Epidermal melanocyte (primary cell): ENCODE measurements at regions not wholly inside any gene's neighbourhood (a gene's known extent, or its start where the extent isn't known, plus 50 kb on each side); places are given as distances from the start of the nearest gene placed in this dataset.

Source experiments
- DNase-seq: peaks from one replicate; pipeline ENCODE4 v3.0.0; 2011; ENCODE audit warnings: low spot score; ENCODE audit not compliant: insufficient read length

- no peak for DNase-seq
Measured at GRCh38 chr16:86426063-86426642, 84.2 kb upstream of the FOXF1 start.

- no peak for DNase-seq
Measured at GRCh38 chr16:86427433-86427851, 82.9 kb upstream of the FOXF1 start.

DNA sequence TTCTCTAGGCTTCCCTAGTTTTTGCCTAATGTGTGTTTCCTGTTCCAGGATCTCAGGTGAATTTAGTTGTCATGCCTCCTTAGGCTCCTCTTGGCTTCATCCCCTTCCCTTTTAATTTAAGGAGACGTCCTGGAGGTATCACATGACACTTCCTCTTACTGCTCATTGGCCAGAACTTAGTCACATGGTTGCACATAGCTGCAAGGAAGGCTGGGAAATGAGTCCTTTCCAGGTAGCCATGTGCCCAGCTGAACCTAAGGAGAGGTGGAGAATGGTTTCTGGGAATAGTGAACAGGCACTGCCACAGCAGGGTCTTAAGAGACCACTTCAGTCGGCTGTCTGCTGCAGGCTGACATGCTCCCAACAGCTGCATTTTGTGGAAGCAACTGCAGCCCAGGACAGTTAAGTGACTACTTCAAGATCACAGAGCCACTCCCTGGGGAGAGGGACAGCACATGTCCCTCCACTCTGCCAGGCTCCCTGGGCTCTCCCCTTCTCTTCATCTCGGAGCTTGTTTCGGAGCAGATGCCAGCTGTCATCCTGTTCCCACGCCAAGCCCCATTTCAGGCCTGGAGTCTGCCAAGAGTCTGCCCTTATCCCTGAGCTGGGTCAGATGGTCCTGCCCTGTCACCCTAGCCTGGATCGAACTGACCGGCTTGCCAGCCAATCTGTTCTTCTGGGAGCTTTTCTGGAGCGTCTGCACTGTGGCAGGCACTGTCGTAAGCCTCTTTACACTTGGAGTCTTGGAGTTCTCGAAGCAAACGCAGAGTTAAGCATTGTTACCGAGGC lies 81.4 kb upstream of the FOXF1 start:
- no peak for DNase-seq

DNA sequence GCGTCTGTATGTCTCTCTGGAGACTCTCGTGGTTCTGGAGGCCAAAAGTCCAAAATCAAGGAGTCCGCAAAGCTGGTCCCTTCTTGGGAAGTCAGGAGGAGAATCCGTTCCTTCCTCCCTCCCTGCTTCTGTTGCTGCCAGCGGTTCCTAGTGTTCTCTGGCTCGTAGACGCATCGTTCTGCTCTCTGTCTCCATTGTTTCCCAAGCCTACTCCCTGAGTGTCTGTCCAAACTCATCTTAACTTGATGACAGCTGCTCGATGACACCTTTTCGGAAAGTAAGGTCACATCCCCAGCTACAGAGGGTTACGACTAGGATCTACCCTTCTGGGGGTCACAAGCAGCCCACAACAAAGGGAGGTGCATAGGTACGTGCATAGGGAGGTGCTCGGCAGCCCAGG lies 80.7 kb upstream of the FOXF1 start:
- no peak for DNase-seq

- no peak for DNase-seq
Measured at GRCh38 chr16:86430814-86431213, 79.5 kb upstream of the FOXF1 start.

- DNase-seq: no peak
Measured at GRCh38 chr16:86431540-86431939, 78.8 kb upstream of the FOXF1 start.

- no peak for DNase-seq
Measured at GRCh38 chr16:86432048-86432447, 78.3 kb upstream of the FOXF1 start.

DNA sequence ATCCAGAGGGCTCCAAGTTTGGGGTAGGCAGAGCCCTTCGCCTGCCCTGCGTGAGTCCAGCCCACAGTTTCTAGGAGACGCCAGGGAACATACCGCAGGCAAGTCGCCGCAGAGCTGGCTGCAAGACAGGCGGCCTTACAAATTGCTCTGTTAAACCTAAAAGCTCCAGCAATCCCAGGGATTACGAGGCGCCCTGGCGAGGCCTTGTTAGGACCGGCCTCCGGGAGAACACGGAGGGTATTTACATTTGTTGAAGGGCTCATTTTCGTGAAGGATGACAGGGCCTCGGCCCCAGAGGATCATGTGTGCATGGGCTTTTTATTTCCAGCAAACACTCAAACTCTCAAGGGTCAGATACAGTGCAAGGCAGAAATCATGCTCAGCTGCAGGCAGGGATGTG lies 77.6 kb upstream of the FOXF1 start:
- no peak for DNase-seq

GRCh38 chr16:86436466-86437185 lies 73.7 kb upstream of the FOXF1 start:
- no peak for DNase-seq

DNA sequence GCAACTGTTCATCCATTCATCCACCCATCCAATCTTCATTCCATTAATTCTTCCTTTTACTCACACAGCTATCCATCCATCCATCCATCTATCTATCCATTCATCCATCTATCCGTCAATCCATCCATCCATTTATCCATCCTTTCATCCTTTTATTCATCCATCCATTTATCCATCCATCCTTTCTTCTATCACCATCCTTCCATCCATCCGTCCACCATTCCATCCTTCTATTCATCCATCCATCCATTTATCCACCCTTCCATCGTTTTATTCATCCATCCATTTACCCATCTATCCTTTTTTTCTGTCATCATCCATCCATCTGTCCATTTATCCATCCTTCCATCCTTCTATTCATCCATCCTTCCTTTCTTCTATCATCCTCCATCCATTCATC lies 73.0 kb upstream of the FOXF1 start:
- no peak for DNase-seq

DNA sequence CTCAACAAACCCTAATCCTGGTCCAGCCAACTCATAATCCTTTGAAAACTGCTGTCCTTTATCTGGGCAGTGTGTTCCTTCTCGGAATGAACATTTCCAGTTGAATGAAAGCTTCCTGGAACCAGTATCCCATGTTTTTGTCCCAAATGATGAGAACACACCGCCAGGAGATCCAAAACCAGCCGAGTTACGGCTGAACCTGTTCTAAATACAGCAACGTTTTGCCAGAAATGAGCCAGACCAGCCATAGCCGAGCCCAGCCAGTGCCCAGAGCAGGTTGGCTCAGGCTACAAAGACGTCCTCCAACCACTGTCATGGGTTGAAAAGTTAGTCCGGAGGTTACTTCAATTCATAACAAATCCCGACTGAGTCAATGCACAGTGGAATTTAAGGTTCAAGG lies 67.6 kb upstream of the FOXF1 start:
- no peak for DNase-seq

DNA sequence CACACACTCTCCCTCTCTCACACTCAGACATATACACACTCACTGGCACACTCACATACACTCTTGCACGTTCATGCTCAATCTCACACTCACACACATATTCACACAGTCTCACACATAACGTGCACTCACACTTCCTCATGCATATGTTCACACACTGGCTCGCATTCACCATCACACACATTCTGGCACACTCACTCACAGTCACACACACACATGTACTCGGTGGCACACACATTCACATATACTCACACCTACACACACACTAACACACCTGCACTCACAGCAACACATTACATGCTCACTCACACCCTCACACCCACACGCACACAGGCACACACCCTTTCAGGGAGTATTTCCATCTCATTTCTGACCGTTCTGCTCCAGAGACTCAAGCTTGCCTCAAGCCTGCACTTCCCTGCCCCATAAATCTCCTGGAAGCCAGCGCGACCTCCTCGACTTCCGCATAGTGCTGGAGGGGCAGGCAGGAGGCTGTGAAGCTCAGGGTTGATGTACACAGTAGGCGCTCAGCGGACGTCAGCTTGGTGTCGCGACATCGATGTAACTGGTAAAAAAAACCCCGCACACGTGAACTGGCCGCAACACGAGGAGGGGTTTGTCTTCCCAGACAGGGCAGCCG lies 66.7 kb upstream of the FOXF1 start:
- no peak for DNase-seq

GRCh38 chr16:86444261-86444660 lies 66.1 kb upstream of the FOXF1 start:
- no peak for DNase-seq

GRCh38 chr16:86444661-86445060 lies 65.7 kb upstream of the FOXF1 start:
- no peak for DNase-seq

GRCh38 chr16:86446279-86446678 lies 64.0 kb upstream of the FOXF1 start:
- DNase-seq: no peak

DNA sequence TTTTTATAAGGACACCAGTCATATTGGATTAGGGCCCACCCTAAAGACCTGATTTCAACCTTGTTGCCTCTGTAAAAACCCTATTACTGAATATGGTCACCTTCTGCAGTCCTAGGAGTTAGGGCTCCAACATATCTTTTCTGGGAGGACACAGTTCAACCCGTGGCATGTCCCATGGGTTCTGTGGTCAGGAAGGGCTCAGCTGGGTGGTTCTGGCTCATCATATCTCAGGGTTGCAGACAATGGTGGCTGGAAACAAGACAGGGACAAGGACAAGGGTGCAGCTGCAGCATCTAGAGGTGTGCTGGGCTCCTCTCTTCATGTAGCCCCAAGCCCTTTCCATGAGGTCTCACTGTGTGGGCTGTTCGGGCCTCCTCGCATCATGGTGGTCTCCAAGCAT lies 63.1 kb upstream of the FOXF1 start:
- no peak for DNase-seq

- no peak for DNase-seq
Measured at GRCh38 chr16:86448306-86448890, 61.9 kb upstream of the FOXF1 start.

GRCh38 chr16:86449446-86450095 lies 60.8 kb upstream of the FOXF1 start:
- no peak for DNase-seq

GRCh38 chr16:86450691-86451090 lies 59.6 kb upstream of the FOXF1 start:
- DNase-seq: no peak

GRCh38 chr16:86452451-86452850 lies 57.9 kb upstream of the FOXF1 start:
- no peak for DNase-seq

GRCh38 chr16:86455116-86455515 lies 55.2 kb upstream of the FOXF1 start:
- DNase-seq: no peak
